IMR-90 (cell line): ENCODE measurements at regions not wholly inside any gene's neighbourhood (a gene's known extent, or its start where the extent isn't known, plus 50 kb on each side); places are given as distances from the start of the nearest gene placed in this dataset.

Source experiments
- CEBPB ChIP-seq: IDR thresholded peaks from 2 replicates; pipeline ENCODE4 v1.6.1; 2012; ENCODE audit warnings: low read depth, low read length, improper control_type of control experiment
- CHD1 ChIP-seq: IDR thresholded peaks from 2 replicates; pipeline ENCODE4 v1.6.1; 2012; ENCODE audit warnings: low read depth, low read length, improper control_type of control experiment
- CTCF ChIP-seq: conservative IDR thresholded peaks from 2 replicates; pipeline ENCODE4 v1.5.1; 2012; ENCODE audit warnings: mild to moderate bottlenecking, low read depth, low read length, improper control_type of control experiment
- MAZ ChIP-seq: IDR thresholded peaks from 2 replicates; pipeline ENCODE4 v1.6.1; 2012; ENCODE audit warnings: low read depth, mild to moderate bottlenecking, low read length, improper control_type of control experiment, moderate library complexity, borderline replicate concordance
- POLR2A ChIP-seq: IDR thresholded peaks from 2 replicates; pipeline ENCODE4 v1.6.1; 2012; ENCODE audit warnings: mild to moderate bottlenecking, low read depth, low read length
- RAD21 ChIP-seq: IDR thresholded peaks from 2 replicates; pipeline ENCODE4 v1.6.1; 2012; ENCODE audit warnings: low read length, improper control_type of control experiment
- RFX5 ChIP-seq: IDR thresholded peaks from 2 replicates; pipeline ENCODE4 v1.8.0; 2012; ENCODE audit warnings: low read depth, mild to moderate bottlenecking, low read length, moderate library complexity
- SMC3 ChIP-seq: fragments of 150-350 bp; IDR thresholded peaks from 2 replicates; pipeline ENCODE4 v1.6.1; 2016; ENCODE audit warnings: low read depth, mild to moderate bottlenecking, antibody characterized with exemption, low read length, moderate library complexity
- TF ChIP-seq, protein P1 (sequence below): fragments of 150-350 bp; IDR thresholded peaks from 2 replicates; pipeline ENCODE4 v1.6.1; 2016; ENCODE audit warnings: low read depth, mild to moderate bottlenecking, low read length, moderate library complexity, borderline replicate concordance

- TF ChIP-seq CTCF (no peak), SMC3 (no peak), RFX5 (no peak), CEBPB (no peak), RAD21 (no peak), POLR2A (no peak), CHD1 (no peak), MAZ (no peak)
- TF ChIP-seq, protein P1, sequence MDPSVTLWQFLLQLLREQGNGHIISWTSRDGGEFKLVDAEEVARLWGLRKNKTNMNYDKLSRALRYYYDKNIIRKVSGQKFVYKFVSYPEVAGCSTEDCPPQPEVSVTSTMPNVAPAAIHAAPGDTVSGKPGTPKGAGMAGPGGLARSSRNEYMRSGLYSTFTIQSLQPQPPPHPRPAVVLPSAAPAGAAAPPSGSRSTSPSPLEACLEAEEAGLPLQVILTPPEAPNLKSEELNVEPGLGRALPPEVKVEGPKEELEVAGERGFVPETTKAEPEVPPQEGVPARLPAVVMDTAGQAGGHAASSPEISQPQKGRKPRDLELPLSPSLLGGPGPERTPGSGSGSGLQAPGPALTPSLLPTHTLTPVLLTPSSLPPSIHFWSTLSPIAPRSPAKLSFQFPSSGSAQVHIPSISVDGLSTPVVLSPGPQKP, result no peak
These were observed 145.1 kb downstream of the LCA5 start for GRCh38 chr6:79392094-79392493.
